GM21360 (cell line): ENCODE measurements at regions not wholly inside any gene's neighbourhood (a gene's known extent, or its start where the extent isn't known, plus 50 kb on each side); places are given as distances from the start of the nearest gene placed in this dataset.

Experiments used
- ATAC-seq: cut with Tn5 transposase; IDR thresholded peaks from one replicate; pipeline ENCODE4 v1.9.1; 2021; ENCODE audit warnings: mild to moderate bottlenecking, moderate library complexity; ENCODE audit not compliant: unreplicated experiment

DNA sequence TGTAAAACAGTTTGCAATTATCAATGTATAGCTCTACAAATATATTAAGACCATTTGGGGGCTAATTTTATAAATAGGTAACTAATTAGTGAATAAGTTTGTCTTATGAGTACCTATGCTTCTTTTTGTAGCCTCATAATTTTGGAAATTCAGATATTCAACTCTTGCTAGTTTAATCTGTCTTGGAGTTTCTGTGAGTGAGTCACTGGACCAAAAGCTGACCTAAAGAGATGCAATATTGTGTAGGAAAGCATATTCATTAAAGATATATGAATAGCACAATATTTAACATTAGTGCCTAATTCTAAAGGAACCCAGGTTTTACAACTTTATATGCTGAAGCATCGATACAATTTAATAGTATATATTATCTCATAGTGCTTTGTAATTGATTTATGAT lies 161.3 kb upstream of the PCDH18 start:
- ATAC-seq: no peak

DNA sequence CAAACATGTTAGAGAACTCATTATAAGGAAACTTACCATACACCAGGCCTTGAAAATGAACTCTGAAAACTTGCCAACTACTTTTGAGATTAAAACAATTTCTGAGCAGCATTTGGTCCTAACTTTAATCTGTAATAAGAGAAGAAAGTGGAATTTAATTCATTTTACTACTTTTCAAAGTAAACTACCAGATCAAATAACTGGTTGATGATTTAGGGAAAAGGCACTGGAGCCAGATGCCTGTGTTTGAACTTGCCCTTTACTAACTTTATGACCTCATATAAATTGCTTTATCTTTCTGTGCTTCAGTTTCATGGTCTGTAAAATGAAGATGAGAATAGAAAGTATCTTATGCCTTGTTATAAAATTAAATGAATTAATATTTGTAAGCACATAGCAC lies 159.9 kb upstream of the PCDH18 start:
- ATAC-seq: no peak

DNA sequence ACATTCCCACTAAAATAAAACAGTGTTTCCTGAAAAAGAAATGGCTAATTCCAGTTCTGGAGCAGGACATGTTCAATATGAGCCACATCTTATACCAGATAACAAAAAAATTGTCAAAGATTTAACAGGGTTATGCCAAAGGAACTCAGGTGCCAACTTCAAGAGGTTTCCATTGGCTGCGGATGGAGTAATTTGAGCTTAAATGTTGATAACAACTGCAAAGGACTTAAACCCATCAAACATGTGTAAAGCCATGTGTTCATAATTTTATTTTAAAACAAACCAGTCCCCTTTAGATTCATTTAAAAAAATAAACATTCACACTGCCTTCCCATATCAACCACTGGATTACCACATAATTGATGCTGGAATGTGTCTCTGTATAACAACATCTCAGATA lies 156.4 kb upstream of the PCDH18 start:
- ATAC-seq: no peak

DNA sequence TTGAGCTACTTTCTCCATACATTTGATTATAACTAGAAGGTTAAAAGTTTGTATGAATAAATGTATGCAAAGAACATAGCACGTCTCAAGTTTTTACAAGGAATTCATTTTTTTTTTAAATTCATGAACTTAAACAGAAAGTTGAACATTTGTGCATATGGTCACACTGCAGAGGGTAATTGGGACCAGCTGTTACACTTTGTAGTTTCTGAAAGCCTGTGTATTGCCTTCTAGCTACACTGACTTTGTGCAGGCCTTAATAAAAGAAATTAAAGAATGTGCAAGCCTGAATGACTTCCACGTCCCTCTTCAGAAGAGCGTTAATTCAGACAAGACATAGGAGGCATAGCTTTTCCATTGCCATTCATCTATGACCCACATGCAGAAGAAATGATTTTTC lies 153.1 kb upstream of the PCDH18 start:
- no peak for ATAC-seq

DNA sequence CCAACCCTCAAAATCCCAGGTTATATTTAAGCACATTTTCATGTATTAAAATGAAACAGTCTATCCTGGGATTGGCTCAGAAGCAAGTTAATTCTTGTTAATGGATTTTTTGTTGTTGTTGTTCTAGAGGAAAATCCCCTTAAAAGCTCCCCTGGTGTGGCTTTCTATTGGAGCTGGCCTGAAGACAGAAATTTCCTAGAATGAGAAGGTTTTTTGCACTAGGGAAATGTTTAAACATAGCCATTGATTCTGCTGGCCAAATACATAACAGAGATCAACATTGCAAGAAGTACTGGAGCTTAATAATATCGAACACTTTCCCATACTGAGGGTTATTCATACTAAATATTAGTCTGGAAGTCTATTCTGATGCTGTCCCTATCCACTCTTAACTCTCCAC lies 148.8 kb upstream of the PCDH18 start:
- ATAC-seq: no peak

DNA sequence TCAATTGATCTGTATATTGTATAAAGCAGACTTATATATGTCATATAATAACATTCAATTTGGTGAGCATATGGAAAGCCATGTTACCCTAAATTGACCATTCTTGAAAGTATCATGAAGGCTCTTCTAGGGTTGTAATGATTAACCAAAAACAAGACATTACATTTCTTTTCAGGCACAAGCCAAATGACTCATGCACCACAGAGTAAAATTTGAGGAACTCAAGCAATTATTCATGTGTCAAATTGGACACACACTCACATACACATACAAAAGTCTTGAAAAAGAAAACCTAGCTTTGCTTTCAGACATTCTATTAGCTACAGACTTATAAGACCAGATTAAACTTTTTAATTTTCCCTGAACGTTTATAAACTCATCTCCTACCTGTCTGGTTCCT lies 146.5 kb upstream of the PCDH18 start:
- no peak for ATAC-seq

DNA sequence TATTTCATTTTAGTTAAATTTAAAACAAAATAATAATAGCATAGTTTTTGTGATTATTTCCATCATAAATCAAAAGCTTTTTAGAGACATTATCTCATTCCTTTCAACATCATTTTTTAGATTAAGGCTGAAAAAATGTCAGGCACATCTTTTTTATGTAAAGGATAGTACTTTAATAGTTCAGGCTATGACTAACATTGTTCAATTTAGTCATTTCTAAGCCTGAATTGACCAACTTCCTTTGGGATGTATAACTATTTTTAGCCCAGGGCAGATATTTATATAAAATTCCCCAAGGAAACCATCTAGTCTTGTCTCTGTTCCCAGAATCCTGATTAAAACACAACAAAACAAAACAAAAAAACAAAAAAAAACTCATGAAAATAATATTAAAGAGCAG lies 145.6 kb upstream of the PCDH18 start:
- ATAC-seq: no peak

DNA sequence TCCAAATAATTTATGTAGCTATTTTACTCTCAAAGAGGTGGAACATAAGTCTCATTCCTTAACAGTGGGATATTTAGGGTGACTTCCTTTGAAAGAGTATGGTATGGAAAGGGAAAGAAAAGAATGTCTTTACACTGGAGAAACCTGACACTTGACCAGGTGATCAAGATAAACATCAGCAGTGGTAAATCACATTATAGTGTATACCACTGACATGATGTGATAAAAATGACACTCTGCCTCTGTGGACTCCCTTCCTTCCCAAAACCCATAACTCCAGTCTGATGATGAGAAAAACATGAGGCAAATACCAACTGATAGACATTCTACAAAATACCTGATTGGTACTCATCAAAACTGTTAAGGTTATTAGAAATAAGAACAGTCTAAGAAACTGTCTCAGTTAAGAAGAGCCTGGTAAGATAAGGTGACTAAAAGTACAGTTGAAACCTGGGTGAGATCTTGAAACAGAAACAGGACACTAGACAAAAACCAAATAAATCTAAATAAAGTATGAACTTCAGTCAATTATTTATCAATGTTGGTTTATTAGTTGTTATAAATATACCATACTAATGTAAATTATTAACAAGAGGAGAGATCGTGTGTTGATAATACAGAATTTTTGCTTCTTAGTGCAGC lies 144.2 kb upstream of the PCDH18 start:
- no peak for ATAC-seq

DNA sequence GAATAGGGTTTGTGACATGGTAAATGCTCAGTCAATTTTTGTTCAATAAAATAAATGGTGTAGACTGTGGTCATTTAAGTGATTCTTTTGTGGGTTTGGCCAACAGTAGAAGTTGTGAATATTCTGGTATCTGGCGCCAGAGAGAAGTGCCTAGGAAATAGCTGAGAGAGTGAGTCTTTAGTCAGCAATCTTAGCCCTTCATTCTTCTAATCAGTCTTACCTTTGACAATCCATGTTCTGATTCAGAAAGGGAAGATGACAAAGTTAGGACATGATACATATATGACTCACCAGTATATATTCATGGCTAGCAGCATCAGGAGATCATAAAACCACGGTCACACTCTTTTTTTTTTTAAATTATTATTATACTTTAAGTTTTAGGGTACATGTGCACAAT lies 141.8 kb upstream of the PCDH18 start:
- ATAC-seq: no peak

DNA sequence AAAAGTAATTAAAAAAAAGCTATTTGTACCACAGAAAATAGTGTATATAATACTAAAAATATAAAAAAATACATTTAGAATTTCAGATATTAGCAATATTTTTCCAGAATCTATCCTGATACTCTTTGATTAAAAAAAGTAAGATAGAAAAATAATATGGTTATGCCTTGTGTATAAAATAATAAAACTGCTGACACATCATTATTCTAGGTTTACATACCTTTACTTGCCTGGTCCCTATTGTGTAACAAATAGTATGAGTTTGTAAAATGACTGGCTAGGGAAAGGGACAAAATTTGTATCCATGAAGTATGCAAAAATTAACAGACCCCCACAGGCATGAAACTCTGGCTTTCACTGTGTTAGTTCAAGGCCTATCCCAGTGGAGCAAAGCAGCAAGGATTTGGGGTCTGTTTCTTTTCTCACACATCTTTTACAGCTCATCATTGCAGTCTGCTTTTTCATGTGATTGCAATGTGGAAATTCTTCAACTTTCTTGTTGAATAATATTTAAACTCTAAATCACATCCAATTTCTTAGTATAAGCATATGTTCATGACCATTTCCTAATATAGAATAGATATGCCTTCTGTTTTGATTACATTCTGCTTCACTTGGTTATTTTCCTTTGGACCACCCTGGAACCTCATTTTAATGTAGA lies 136.7 kb upstream of the PCDH18 start:
- no peak for ATAC-seq

DNA sequence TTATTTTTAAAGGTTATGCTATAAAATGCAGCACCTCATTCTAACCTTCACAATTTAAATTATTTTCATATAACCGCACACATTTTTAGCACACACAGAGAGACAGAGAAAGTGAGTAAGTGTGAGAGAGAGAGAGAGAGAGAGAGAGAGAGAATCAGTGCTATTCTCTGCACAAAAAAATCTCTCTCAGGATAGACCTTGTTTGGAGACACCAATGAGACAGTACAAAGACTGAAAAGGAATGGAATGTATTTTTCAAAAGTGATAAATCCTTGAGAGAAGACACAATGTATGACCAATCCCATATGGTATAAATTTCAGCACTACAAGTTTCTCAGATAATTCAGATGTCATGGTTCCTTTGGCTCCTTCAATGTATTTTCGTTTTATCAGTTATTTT lies 132.1 kb upstream of the PCDH18 start:
- no peak for ATAC-seq

DNA sequence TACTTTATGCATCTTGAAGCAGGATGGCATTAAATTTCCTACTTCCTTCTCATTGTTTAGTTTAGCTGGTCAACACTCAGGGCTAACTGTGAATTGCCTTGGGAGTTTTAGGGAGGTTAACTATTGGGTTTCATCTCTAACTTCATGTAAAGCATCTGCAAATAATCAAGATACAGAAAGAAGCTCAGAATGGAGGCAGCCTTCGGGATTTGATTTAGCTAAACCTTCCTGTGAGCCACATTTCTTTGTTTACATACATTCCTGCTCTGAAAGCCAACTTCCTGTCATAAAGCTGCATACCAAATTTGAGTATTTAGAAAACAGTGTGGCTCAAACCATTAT lies 131.7 kb upstream of the PCDH18 start:
- no peak for ATAC-seq

DNA sequence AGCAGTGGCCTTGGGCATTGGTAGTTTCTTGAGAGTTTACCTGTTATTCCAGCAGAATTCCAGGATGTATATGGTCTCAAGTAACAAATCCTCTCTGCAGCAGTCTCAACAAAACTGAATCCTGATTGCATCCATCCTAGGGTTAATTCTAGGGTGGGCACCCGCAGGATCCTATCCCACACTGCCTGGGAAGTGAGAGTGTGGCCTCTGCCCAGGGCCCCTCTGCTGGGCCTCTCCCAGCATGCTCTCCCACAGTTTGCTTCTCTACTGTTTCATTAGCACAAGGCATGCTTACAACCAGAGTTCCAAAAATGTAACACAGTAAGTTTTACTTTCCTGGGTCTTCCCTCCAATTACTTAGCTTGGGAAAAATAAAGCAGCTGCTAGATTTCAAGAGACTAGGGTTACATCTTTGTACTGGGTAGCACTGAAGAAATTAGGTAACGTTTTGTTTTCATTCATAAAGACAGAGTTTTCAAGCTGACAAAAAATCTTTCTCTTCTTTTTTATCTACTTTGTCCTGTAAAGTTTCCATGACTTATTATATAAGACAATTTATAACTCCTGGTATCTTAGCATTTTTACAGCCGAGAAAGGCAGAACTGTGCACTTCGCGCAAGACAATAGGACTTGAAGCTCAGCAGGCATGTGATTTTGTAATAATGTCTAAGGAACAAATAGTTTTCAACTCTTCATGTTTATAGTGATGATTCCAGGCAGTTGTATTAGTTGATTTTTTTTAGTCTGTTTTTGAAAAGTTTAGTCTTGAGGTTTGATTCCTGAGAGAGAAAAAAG lies 131.2 kb upstream of the PCDH18 start:
- ATAC-seq: no peak

DNA sequence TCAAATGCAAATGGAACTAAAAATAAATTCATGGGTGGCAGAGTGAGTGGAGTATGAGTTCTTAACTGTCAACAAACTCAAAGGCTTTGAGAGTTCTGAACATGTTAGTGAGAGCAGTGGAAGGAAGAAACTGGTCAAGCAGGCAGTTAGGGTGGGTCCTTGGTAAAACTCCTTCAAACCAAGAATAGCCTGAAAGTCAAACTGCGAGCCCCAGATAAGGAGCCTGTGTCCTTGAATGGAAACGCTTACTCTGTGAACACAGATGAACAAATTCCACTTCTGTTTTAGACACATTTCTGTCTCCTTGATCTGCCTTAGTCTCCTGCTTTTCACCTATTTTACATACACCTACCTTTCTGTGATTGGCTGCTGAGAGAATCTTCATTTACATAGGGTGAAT lies 129.4 kb upstream of the PCDH18 start:
- ATAC-seq: no peak

DNA sequence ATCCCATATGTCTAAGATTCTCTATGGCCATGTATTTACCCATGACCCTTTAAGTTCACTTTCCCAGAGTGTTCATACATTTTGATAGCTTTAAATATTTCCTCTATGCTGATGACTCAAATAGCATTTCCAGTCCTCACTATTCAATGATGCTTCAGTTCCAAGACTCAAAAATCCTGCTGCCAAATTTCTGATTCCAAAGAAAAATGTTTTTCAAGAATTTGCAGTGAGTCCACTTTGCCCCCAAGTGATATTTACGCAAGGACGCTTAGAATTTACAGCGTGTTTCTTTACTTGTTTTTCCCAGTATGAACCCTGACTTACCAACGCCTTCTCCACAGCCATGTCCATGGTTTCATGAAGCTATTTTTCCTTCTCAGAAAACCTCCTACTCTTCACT lies 127.9 kb upstream of the PCDH18 start:
- no peak for ATAC-seq

DNA sequence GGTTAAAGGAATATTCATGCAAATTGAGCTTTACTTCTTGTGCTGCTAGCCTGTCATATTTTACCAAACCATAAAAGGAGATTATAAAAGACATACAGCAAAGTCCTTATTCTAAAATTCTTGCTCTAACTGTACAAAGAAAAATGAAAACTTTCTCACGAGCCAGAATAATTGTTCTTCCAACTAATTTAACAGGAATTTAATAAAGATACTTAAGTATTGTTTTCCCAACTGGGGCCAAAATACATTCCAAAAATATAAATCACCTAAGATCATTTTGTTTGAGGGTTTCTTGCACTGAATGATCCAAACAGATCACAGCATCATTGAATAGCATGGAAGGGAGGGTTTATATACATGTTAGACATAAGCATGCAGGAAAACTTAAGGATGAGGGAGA lies 127.1 kb upstream of the PCDH18 start:
- no peak for ATAC-seq

DNA sequence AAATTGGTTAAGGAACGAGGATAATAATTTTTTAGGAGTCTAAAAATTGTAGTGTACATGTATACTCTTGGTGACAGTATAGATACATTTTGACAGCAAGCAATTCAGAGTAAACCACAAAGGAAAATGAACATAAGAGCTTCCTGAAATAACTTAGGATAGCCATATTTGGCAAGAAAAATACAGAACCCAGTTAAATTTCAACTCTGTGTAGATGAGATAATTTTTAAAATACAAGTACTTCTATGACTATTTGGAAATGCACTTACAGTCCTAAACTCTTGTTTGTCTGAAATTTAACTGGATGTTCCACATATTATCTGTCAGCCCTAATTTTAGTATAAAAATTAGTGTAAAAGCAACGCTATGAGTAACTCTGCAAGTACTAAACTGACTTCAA lies 124.4 kb upstream of the PCDH18 start:
- ATAC-seq: no peak

DNA sequence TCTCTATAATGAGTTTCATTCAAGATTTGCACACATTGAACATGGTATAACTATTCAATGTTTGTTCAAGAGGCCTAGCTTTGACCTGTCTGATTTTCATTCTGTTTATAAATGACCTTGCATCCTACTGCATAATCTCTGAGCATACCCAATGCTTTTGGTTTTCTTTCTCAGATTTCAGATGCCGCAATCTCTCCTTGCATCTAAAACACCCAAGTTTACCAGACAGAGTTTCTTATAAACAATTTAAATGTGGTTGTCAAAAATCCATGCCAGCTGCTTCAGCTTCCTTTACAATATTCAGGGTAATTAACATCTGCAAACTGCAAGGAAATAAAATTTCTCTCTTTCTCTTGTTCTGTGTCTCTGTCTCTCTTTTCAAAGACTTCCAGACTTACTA lies 123.0 kb upstream of the PCDH18 start:
- ATAC-seq: no peak

DNA sequence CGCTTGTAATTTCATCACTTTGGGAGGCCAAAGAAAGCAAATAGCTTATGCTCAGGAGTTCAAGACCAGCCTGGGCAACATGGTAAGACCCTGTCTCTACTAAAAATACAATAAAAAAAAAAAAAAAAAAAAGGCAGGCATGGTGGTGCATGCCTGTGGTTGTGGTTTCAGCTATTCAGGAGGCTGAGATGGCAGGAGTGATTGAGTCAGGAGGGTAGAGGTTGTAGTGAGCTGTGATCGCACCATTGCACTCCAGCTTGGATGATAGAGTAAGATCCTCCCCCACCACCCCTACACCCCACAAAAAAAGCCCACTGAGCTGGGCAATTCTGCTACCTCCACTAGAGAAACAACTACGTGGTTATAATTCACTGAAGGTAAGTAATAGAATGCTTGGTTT lies 118.8 kb upstream of the PCDH18 start:
- no peak for ATAC-seq

DNA sequence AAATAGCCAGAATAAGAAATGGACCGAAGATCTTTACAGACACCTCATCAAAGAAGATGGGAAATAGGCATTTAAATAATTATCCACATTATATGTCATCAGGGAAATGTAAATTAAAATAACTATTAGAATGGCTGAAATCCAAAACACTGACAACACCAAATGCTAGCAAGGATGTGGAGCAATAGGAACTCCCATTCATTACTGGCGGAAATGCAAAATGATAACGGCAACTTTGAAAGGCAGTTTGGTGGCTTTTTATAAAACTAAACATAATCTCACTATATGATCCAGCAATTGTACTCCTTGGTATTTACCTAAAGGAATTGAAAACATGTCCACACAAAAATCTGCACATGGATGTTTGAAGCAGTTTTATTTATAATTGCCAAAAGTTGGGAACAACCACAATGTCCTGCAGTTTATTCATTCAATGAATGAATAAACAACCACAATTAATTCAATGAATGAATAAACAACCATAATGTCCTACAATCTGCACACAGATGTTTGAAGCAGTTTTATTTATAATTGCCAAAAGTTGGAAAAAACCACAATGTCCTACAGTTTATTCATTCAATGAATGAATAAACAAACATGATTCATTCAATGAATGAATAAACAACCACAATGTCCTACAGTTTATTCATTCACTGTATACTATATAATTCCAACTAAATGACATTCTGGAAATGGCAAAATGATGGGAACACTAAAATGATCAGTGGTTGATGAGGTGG lies 117.6 kb upstream of the PCDH18 start:
- ATAC-seq: no peak

DNA sequence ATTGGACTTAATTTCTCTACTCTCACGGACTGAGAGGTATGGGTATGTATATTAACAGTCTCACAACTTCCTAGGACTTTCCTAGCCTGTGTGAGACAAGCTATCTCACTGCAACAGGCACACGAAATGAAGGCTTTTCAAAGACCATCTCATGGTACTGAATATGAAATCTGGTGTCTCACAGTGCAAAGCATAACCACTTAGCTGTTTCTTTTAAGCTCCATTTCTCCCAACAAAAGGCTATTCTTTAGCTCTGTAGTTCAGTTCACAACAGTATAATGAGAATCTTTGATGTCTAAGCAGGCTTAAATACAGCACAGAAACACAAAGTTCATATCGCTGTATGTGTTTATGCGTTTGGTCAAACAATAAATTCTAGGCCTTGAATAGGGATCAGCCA lies 116.2 kb upstream of the PCDH18 start:
- ATAC-seq: no peak

DNA sequence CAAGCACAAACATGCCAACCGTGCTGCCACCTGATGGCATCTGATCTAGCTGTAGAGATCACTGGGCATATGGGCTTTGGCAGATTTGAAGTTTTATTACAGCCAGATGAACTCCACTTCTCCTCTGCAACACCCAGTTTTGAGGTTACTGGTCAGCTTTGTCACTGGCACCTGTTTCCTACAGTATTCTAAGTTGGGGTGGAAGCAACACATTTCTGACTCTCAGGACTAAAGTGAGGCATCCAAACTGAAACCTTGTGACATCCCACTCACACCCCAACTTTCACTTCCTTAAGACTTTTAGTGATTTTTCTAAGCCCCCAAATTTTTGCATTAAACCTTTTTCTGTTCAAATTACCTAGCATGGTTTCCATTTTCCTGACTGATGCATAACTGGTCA lies 115.1 kb upstream of the PCDH18 start:
- ATAC-seq: peak; percentile 97
